Stomach (tissue), 8 donors: ENCODE measurements at regions not wholly inside any gene's neighbourhood (a gene's known extent, or its start where the extent isn't known, plus 50 kb on each side); places are given as distances from the start of the nearest gene placed in this dataset.

ENCODE experiments used
- DNase-seq, 2 donors: peaks; one replicate each; pipeline versions ENCODE4 v3.0.0 to v3.0.0-alpha.2; 2013 to 2019
- H3K27ac ChIP-seq, 5 donors: fragments of 200-600 bp in 4 of 5; sonication (generic) in 4 of 5; one replicate each; pipeline ENCODE4 v1.5.1; 2013 to 2019; ENCODE audit warnings: mild to moderate bottlenecking in 1 of 5, moderate library complexity in 1 of 5
- H3K27me3 ChIP-seq, 3 donors: fragments of 200-600 bp; sonication (generic); one replicate each; pipeline ENCODE4 v1.5.1; 2017 to 2019; ENCODE audit warnings: mixed run types in 1 of 3
- H3K36me3 ChIP-seq, 4 donors: fragments of 200-600 bp; sonication (generic); 1 replicate in 3 of 4; 2 replicates in 1 of 4; pipeline ENCODE4 v1.5.1; 2016 to 2019
- H3K4me1 ChIP-seq, 4 donors: fragments of 200-600 bp; sonication (generic); one replicate each; pipeline ENCODE4 v1.5.1; 2016 to 2019
- H3K4me3 ChIP-seq, 4 donors: fragments of 200-600 bp; sonication (generic) in 3 of 4; one replicate each; pipeline ENCODE4 v1.5.1; 2016 to 2019; ENCODE audit warnings: mild to moderate bottlenecking in 1 of 4
- H3K9me3 ChIP-seq, 4 donors: fragments of 200-600 bp; sonication (generic); one replicate each; pipeline ENCODE4 v1.5.1; 2016 to 2019
- EP300 ChIP-seq: sonication (generic); formaldehyde crosslinking; IDR thresholded peaks from one replicate; pipeline ENCODE4 v1.6.1; 2017; ENCODE audit warnings: antibody characterized with exemption
- POLR2A ChIP-seq, 4 donors: fragments of 450-650 bp; IDR thresholded peaks; one replicate each; pipeline ENCODE4 v1.6.1; 2016; ENCODE audit warnings: antibody characterized with exemption in 4 of 4, control low read depth in 2 of 4, mild to moderate bottlenecking in 1 of 4, moderate library complexity in 1 of 4
- POLR2AphosphoS5 ChIP-seq, 3 donors: sonication (generic); formaldehyde crosslinking; IDR thresholded peaks; one replicate each; pipeline ENCODE4 v1.6.1; 2016; ENCODE audit warnings: antibody characterized with exemption in 3 of 3
- WGBS, 5 donors: extraction: QIAGEN DNeasy Blood & Tissue Kit in 3 of 5; methylation state at CpG; one replicate each; pipeline versions ENCODE4 v1.1.5 to v1.1.7; 2013 to 2018; 5-methylcytosine and 5-hydroxymethylcytosine counted together
- intact Hi-C: fragments of 100-400 bp; cut with DNase I; formaldehyde crosslinking; loops from one replicate; pipeline ENCODE4 v1.15.1; 2023; ENCODE audit warnings: low total_unique reads
- TF ChIP-seq, protein P1 (sequence below), 7 experiments: fragments of 450-650 bp in 4 of 7; fragments of 200-600 bp in 3 of 7; sonication (generic) in 3 of 7; IDR thresholded peaks; one replicate each; pipeline ENCODE4 v1.5.1; 2016 to 2019; ENCODE audit warnings: antibody characterized with exemption in 7 of 7, control low read depth in 2 of 7, mild to moderate bottlenecking in 1 of 7
- donor health status: healthy with polysubstance abuse.
- donor health status: Bipolar disorder and iron deficiency.
- donor health status: healthy.

DNA sequence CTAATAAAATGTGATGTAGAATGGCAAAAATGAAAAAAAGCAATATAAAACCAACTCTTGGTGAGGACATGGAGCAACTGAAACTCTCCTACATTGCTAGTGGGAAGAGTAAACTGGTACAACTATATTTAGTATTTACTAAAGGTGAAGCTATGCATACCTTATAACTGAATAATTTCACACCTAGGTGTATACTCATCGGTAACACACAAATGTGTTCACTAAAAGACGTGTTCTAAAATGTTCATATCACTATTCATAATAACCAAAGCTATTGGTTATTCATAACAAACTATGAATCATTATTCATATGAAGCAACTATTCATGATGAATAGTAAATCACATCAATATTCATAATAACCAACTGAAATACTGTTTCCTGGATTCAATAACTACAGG lies 1030.3 kb downstream of the ROBO2 start:
- Histone ChIP-seq H3K27ac (no peak overlapping the region), H3K4me1 (no peaks in the 10 kb centered on the region), H3K9me3 (no peaks in the 10 kb centered on the region), H3K27me3 (no peaks in the 10 kb centered on the region), H3K36me3 (no peaks in the 10 kb centered on the region), H3K4me3 (no peak overlapping the region)
- 87 to 98% (median 92%) methylated on average over 2 of the region's 2 CpGs for WGBS, 5 donors
- no peak for TF ChIP-seq EP300
- TF ChIP-seq POLR2AphosphoS5 (IDR thresholded peaks at IDR 0.05) = no peak
- TF ChIP-seq, protein P1, sequence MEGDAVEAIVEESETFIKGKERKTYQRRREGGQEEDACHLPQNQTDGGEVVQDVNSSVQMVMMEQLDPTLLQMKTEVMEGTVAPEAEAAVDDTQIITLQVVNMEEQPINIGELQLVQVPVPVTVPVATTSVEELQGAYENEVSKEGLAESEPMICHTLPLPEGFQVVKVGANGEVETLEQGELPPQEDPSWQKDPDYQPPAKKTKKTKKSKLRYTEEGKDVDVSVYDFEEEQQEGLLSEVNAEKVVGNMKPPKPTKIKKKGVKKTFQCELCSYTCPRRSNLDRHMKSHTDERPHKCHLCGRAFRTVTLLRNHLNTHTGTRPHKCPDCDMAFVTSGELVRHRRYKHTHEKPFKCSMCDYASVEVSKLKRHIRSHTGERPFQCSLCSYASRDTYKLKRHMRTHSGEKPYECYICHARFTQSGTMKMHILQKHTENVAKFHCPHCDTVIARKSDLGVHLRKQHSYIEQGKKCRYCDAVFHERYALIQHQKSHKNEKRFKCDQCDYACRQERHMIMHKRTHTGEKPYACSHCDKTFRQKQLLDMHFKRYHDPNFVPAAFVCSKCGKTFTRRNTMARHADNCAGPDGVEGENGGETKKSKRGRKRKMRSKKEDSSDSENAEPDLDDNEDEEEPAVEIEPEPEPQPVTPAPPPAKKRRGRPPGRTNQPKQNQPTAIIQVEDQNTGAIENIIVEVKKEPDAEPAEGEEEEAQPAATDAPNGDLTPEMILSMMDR (IDR thresholded peaks at IDR 0.05) = no peak
- TF ChIP-seq POLR2A (IDR thresholded peaks at IDR 0.05) = no peak
- intact Hi-C loops = no loop called here
- no peak for DNase-seq

DNA sequence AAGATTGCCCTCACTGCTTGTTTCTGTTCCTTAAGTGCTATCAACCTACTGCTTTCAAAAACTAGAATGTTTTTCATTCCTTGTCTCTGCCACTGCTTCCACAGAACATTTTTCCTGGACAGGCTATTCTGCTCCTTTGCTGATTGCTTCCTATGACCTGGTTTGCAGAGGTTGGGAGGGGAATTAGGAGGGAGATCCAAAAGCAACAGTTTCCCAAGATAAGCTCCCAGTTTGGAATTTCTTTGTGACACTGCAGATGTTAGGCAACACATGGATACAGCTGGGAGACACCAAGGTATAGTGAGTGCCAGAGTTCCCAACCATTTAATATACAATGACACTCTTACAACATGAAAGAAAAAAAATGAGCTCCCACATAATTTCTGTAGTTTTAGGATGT lies 1036.5 kb downstream of the ROBO2 start:
- intact Hi-C loops = no loop called here
- Histone ChIP-seq H3K9me3 (no peaks in the 10 kb centered on the region), H3K36me3 (no peaks in the 10 kb centered on the region), H3K4me1 (no peaks in the 10 kb centered on the region), H3K27me3 (no peaks in the 10 kb centered on the region), H3K27ac (no peak overlapping the region), H3K4me3 (no peak overlapping the region)
- no peak for TF ChIP-seq POLR2A (IDR thresholded peaks at IDR 0.05)
- TF ChIP-seq, protein P1 (IDR thresholded peaks at IDR 0.05) = no peak
- no peak for TF ChIP-seq EP300
- no peak for TF ChIP-seq POLR2AphosphoS5 (IDR thresholded peaks at IDR 0.05)
- DNase-seq = no peak

DNA sequence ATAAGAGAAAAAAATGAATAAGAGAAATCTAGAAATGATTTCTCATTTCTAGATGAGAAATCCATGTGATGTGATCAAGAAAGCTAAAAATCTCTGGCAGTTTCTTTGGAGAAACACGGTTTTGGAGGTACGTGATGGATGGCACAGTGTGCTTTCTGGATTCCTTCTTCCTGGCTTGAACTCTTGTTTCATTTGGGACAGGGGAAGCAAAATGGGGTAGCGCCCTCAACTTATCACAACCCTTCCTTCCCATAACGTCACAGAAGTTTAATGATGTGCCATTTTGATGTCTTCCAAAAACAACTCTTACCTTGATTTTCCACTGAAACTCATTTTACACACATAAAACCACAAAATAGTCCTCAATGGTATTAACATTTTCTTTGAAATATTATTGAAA lies 1037.3 kb downstream of the ROBO2 start:
- DNase-seq = no peak
- WGBS, 5 donors = 85 to 93% (median 90%) methylated on average over 4 of the region's 4 CpGs
- H3K27me3 ChIP-seq = no peaks in the 10 kb centered on the region
- intact Hi-C loops = no loop called here
- no peak overlapping the region for H3K27ac ChIP-seq
- no peaks in the 10 kb centered on the region for H3K4me1 ChIP-seq
- H3K9me3 ChIP-seq = no peaks in the 10 kb centered on the region
- no peak overlapping the region for H3K4me3 ChIP-seq
- H3K36me3 ChIP-seq = no peaks in the 10 kb centered on the region
- TF ChIP-seq, protein P1 (IDR thresholded peaks at IDR 0.05) = no peak
- TF ChIP-seq POLR2A (IDR thresholded peaks at IDR 0.05) = no peak
- TF ChIP-seq POLR2AphosphoS5 (IDR thresholded peaks at IDR 0.05) = no peak
- no peak for TF ChIP-seq EP300

DNA sequence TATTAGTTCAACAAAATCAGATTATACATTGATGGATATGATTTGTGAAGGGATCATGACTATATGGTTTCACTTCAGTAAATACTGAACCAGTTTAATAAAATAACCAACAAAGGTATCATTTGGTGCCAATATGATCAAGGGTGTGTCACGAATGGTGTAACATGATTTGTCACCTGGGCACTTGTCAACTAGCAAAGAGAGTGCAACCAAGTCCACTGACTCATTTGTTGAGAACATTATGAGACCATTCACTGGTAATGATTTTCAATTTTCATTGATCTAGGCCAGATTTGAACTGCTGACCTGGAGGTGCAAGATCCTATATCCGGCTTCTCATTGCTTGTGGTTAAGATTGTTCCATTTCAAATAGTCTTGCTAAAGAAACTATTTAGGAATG lies 1037.9 kb downstream of the ROBO2 start:
- Histone ChIP-seq H3K27me3 (no peaks in the 10 kb centered on the region), H3K27ac (no peak overlapping the region), H3K4me1 (no peaks in the 10 kb centered on the region), H3K4me3 (no peak overlapping the region), H3K9me3 (no peaks in the 10 kb centered on the region), H3K36me3 (no peaks in the 10 kb centered on the region)
- no peak for DNase-seq
- intact Hi-C loops = no loop called here
- TF ChIP-seq POLR2AphosphoS5 (IDR thresholded peaks at IDR 0.05) (no peak), EP300 (no peak), POLR2A (IDR thresholded peaks at IDR 0.05) (no peak)
- TF ChIP-seq, protein P1 (IDR thresholded peaks at IDR 0.05) = no peak
- 84 to 97% (median 92%) methylated on average over 2 of the region's 2 CpGs for WGBS, 5 donors

DNA sequence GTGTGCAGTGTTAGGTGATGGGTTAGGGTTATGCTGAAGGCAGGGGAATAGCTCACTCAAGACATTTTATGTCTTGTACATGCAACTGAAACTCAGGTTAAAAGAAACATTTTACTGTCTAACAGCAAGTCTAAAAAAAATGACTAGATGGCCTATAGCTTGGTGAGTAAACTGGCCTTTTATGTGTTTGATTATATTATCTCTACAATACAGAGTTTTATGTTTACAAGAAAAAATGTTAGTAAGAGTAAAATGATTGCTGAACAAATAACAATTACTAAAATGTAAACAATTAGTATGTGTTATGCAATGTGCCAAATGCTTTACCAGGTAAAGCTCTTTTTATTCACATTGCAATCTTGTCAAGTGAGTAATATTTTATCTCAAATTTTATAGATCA lies 1039.6 kb downstream of the ROBO2 start:
- no peak overlapping the region for H3K27ac ChIP-seq
- TF ChIP-seq, protein P1 (IDR thresholded peaks at IDR 0.05) = no peak
- no peak for TF ChIP-seq POLR2A (IDR thresholded peaks at IDR 0.05)
- TF ChIP-seq EP300 = no peak
- no peak for TF ChIP-seq POLR2AphosphoS5 (IDR thresholded peaks at IDR 0.05)
- no peaks in the 10 kb centered on the region for H3K36me3 ChIP-seq
- H3K27me3 ChIP-seq = no peaks in the 10 kb centered on the region
- intact Hi-C loops = no loop called here
- no peak for DNase-seq
- H3K4me3 ChIP-seq = no peak overlapping the region
- no peaks in the 10 kb centered on the region for H3K9me3 ChIP-seq
- H3K4me1 ChIP-seq = no peaks in the 10 kb centered on the region
